PC-9 (cell line): ENCODE measurements at regions not wholly inside any gene's neighbourhood (a gene's known extent, or its start where the extent isn't known, plus 50 kb on each side); places are given as distances from the start of the nearest gene placed in this dataset.

Source experiments
- BruUV-seq: library from RNA; stranded (reverse); fragments of 400-500 nt; replicated peaks from 2 replicates; lab custom pipeline; 2021; lab: Mats Ljungman, UMichigan
- CTCF ChIA-PET: fragments of 300-600 bp; sonication (Branson Sonifier 250); formaldehyde crosslinking; loops from one replicate; lab custom pipeline; 2022; ENCODE audit warnings: antibody characterized with exemption; lab: Charles Lee
- POLR2A ChIA-PET: fragments of 300-600 bp; sonication (Branson Sonifier 250); formaldehyde crosslinking; loops from one replicate; lab custom pipeline; 2022; ENCODE audit warnings: antibody characterized with exemption; ENCODE audit not compliant: unreplicated experiment; lab: Charles Lee
- DNase-seq, 2 experiments: peaks; one replicate each; pipeline versions ENCODE4 v3.0.0 to v3.0.0-alpha.2; 2015 to 2022; ENCODE audit warnings: mixed read lengths in 1 of 2
- H2AFZ ChIP-seq: fragments of 200-600 bp; sonication (generic); 2 replicates; pipeline ENCODE4 v1.8.1; 2017; ENCODE audit warnings: antibody characterized with exemption
- H3F3A ChIP-seq: fragments of 200-600 bp; sonication (generic); 2 replicates; pipeline ENCODE4 v1.8.1; 2017; ENCODE audit warnings: antibody characterized with exemption, mild to moderate bottlenecking, low read depth; ENCODE audit not compliant: insufficient read depth
- H3K27ac ChIP-seq: fragments of 200-600 bp; sonication (generic); 2 replicates; pipeline ENCODE4 v1.6.1; 2016; ENCODE audit warnings: mixed run types
- H3K27me3 ChIP-seq: fragments of 200-600 bp; sonication (generic); 2 replicates; pipeline ENCODE4 v1.6.1; 2016; ENCODE audit warnings: low read depth, mixed run types; ENCODE audit not compliant: insufficient read depth
- H3K36me3 ChIP-seq: fragments of 200-600 bp; sonication (generic); 2 replicates; pipeline ENCODE4 v1.6.1; 2016; ENCODE audit warnings: low read depth, mixed run types
- H3K4me1 ChIP-seq: fragments of 200-600 bp; sonication (generic); replicated peaks from 2 replicates; pipeline ENCODE4 v1.6.1; 2016; ENCODE audit warnings: mixed run types; ENCODE audit not compliant: insufficient read depth
- H3K4me2 ChIP-seq: fragments of 200-600 bp; sonication (generic); 2 replicates; pipeline ENCODE4 v1.6.1; 2017; ENCODE audit warnings: mixed run types
- H3K4me3 ChIP-seq: fragments of 200-600 bp; sonication (generic); 2 replicates; pipeline ENCODE4 v1.6.1; 2016; ENCODE audit warnings: mixed run types
- H3K79me2 ChIP-seq: fragments of 200-600 bp; sonication (generic); 2 replicates; pipeline ENCODE4 v1.6.1; 2017; ENCODE audit warnings: low read depth, mixed run types
- H3K9me2 ChIP-seq: fragments of 200-600 bp; sonication (generic); 2 replicates; pipeline ENCODE4 v1.8.1; 2017; ENCODE audit warnings: mild to moderate bottlenecking; ENCODE audit not compliant: insufficient read depth
- H3K9me3 ChIP-seq: fragments of 200-600 bp; sonication (generic); 2 replicates; pipeline ENCODE4 v1.8.1; 2016; ENCODE audit warnings: low read depth; ENCODE audit not compliant: insufficient read depth
- H4K20me1 ChIP-seq: fragments of 200-600 bp; sonication (generic); 2 replicates; pipeline ENCODE4 v1.8.1; 2017; ENCODE audit not compliant: insufficient read depth
- CTCF ChIP-seq: fragments of 200-600 bp; sonication (generic); conservative IDR thresholded peaks from 2 replicates; pipeline ENCODE4 v1.6.1; 2017; ENCODE audit warnings: mixed run types, antibody characterized with exemption, mild to moderate bottlenecking, moderate library complexity
- EZH2 ChIP-seq: fragments of 200-600 bp; sonication (generic); IDR thresholded peaks from 2 replicates; pipeline ENCODE4 v1.8.0; 2017; ENCODE audit warnings: antibody characterized with exemption, low read depth
- intact Hi-C: fragments of 100-400 bp; cut with micrococcal nuclease; formaldehyde crosslinking; loops from one replicate; pipeline ENCODE4 v1.10.0; 2022; ENCODE audit not compliant: unreplicated experiment

- Histone ChIP-seq H3F3A (peaks cover 3% of the 10 kb centered on the region; the same call in 1 of the 2 replicates), H3K36me3 (no peaks in the 10 kb centered on the region), H3K9me2 (no peaks in the 10 kb centered on the region), H3K4me2 (no peak overlapping the region), H3K4me3 (no peak overlapping the region), H3K27me3 (no peaks in the 10 kb centered on the region), H3K79me2 (no peaks in the 10 kb centered on the region), H4K20me1 (no peaks in the 10 kb centered on the region), H2AFZ (no peak overlapping the region), H3K9me3 (no peaks in the 10 kb centered on the region), H3K4me1 (peaks cover 12% of the 10 kb centered on the region), H3K27ac (no peak overlapping the region)
- no peak for TF ChIP-seq CTCF
- TF ChIP-seq EZH2: no peak
- no peak for DNase-seq
- BruUV-seq: no TSS peak
- ChIA-PET POLR2A (no interaction called here), CTCF (no interaction called here)
- intact Hi-C loops: loop anchor here (5.0 kb wide), 2 partner anchors 80 to 160 kb away; no protein-coding TSS in a partner anchor
Observed at GRCh38 chr5:124581738-124582560, 164.5 kb downstream of the ZNF608 start.

- H3K9me2 ChIP-seq: no peaks in the 10 kb centered on the region
- TF ChIP-seq CTCF (no peak), EZH2 (no peak)
- no peak for DNase-seq
- no peaks in the 10 kb centered on the region for H3K36me3 ChIP-seq
- no peak overlapping the region for H3K4me2 ChIP-seq
- CTCF ChIA-PET: no interaction called here
- H3K27ac ChIP-seq: no peak overlapping the region
- BruUV-seq: no TSS peak
- no peak overlapping the region for H3K4me3 ChIP-seq
- no peaks in the 10 kb centered on the region for H3K79me2 ChIP-seq
- H3K27me3 ChIP-seq: no peaks in the 10 kb centered on the region
- POLR2A ChIA-PET: no interaction called here
- no peak overlapping the region for H2AFZ ChIP-seq
- H3F3A ChIP-seq: peaks cover 3% of the 10 kb centered on the region; the same call in 1 of the 2 replicates
- intact Hi-C loops: loop anchor here (5.0 kb wide), 2 partner anchors 81 to 161 kb away; no protein-coding TSS in a partner anchor
- no peaks in the 10 kb centered on the region for H4K20me1 ChIP-seq
- H3K9me3 ChIP-seq: no peaks in the 10 kb centered on the region
- peaks cover 12% of the 10 kb centered on the region for H3K4me1 ChIP-seq
Observed at GRCh38 chr5:124580925-124581737, 165.3 kb downstream of the ZNF608 start.

GRCh38 chr5:124580512-124580911, 165.9 kb downstream of the ZNF608 start:
- Histone ChIP-seq H3K4me2 (no peak overlapping the region), H3F3A (peaks cover 3% of the 10 kb centered on the region; the same call in 1 of the 2 replicates), H3K4me1 (peaks cover 12% of the 10 kb centered on the region), H3K9me3 (no peaks in the 10 kb centered on the region), H3K27me3 (no peaks in the 10 kb centered on the region), H3K4me3 (no peak overlapping the region), H3K9me2 (no peaks in the 10 kb centered on the region), H3K36me3 (no peaks in the 10 kb centered on the region), H2AFZ (no peak overlapping the region), H3K79me2 (no peaks in the 10 kb centered on the region), H4K20me1 (no peaks in the 10 kb centered on the region), H3K27ac (no peak overlapping the region)
- no TSS peak for BruUV-seq
- no peak for DNase-seq
- intact Hi-C loops: loop anchor here (5.0 kb wide), 2 partner anchors 82 to 162 kb away; no protein-coding TSS in a partner anchor
- no peak for TF ChIP-seq EZH2
- no peak for TF ChIP-seq CTCF
- POLR2A ChIA-PET: no interaction called here
- CTCF ChIA-PET: no interaction called here
